Testis (tissue), 2 donors: ENCODE measurements at regions not wholly inside any gene's neighbourhood (a gene's known extent, or its start where the extent isn't known, plus 50 kb on each side); places are given as distances from the start of the nearest gene placed in this dataset.

ENCODE experiments used
- POLR2A ChIP-seq: fragments of 450-650 bp; IDR thresholded peaks from one replicate; pipeline ENCODE4 v1.6.1; 2017; ENCODE audit warnings: antibody characterized with exemption, mild to moderate bottlenecking, moderate library complexity
- TF ChIP-seq, protein P1 (sequence below), 3 experiments: fragments of 450-650 bp in 2 of 3; fragments of 200-600 bp in 1 of 3; sonication (generic) in 1 of 3; IDR thresholded peaks; one replicate each; pipeline ENCODE4 v1.5.1; 2016 to 2019; ENCODE audit warnings: antibody characterized with exemption in 3 of 3, mild to moderate bottlenecking in 2 of 3, moderate library complexity in 1 of 3

DNA sequence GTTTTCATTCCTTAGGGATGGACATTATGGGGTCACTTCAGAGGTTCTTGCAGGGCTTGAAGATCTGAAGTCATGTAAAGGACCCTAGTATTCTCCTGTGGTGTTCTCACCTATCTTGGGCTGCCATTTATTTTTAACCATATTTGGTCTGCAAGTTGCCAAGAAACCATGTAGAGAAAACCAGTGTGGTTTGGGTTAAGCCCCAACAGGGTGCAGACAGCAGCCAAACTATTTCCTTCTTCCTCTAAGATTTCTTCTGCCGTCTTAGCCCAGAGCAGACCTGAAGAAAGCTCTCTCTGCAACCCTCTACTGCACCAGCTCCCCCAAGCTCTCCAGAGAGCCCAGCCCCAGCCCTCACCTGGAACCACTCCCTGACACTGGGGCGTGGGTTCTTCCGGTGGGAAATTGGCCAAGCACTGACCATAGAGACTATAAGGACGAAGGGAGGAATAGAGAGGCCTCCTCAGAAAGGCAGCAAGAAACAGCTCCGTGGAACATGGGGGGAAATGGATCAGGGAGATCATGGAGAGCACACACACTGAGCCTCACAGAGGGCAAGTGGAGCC lies 136.6 kb downstream of the SYF2 start:
- no peak for TF ChIP-seq POLR2A
- TF ChIP-seq, protein P1, sequence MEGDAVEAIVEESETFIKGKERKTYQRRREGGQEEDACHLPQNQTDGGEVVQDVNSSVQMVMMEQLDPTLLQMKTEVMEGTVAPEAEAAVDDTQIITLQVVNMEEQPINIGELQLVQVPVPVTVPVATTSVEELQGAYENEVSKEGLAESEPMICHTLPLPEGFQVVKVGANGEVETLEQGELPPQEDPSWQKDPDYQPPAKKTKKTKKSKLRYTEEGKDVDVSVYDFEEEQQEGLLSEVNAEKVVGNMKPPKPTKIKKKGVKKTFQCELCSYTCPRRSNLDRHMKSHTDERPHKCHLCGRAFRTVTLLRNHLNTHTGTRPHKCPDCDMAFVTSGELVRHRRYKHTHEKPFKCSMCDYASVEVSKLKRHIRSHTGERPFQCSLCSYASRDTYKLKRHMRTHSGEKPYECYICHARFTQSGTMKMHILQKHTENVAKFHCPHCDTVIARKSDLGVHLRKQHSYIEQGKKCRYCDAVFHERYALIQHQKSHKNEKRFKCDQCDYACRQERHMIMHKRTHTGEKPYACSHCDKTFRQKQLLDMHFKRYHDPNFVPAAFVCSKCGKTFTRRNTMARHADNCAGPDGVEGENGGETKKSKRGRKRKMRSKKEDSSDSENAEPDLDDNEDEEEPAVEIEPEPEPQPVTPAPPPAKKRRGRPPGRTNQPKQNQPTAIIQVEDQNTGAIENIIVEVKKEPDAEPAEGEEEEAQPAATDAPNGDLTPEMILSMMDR (IDR thresholded peaks at IDR 0.05) = no peak
